SK-N-SH (cell line): ENCODE measurements at regions not wholly inside any gene's neighbourhood (a gene's known extent, or its start where the extent isn't known, plus 50 kb on each side); places are given as distances from the start of the nearest gene placed in this dataset.

ENCODE experiments used
- EP300 ChIP-seq, 2 experiments: IDR thresholded peaks; 2 replicates each; pipeline versions ENCODE4 v1.4.0 to v1.6.1; 2012; ENCODE audit warnings: borderline replicate concordance in 1 of 2, low read depth in 1 of 2, low read length in 1 of 2
- FOXM1 ChIP-seq: IDR thresholded peaks from 2 replicates; pipeline ENCODE4 v1.4.0; 2012; ENCODE audit warnings: low read depth, mild to moderate bottlenecking
- JUND ChIP-seq: IDR thresholded peaks from 2 replicates; pipeline ENCODE4 v1.4.0; 2012
- POLR2AphosphoS5 ChIP-seq: IDR thresholded peaks from 2 replicates; pipeline ENCODE4 v1.6.1; 2012; ENCODE audit warnings: low read depth, low read length
- SMC3 ChIP-seq: IDR thresholded peaks from 2 replicates; pipeline ENCODE4 v1.6.1; 2012; ENCODE audit warnings: low read depth, low read length, improper control_type of control experiment
- TF ChIP-seq, protein P1 (sequence below): fragments of 200-600 bp; sonication (generic); IDR thresholded peaks from 2 replicates; pipeline ENCODE4 v1.6.1; 2017; ENCODE audit warnings: antibody characterized with exemption, mild to moderate bottlenecking, moderate library complexity
- TF ChIP-seq, protein P2 (sequence below): IDR thresholded peaks from 2 replicates; pipeline ENCODE4 v1.6.1; 2012; ENCODE audit warnings: mild to moderate bottlenecking, low read depth, low read length, moderate library complexity
- TF ChIP-seq, protein P3 (sequence below): IDR thresholded peaks from 2 replicates; pipeline ENCODE4 v1.4.0; 2012; ENCODE audit warnings: low read depth
- TF ChIP-seq, protein P4 (sequence below): fragments of 150-350 bp; IDR thresholded peaks from 2 replicates; pipeline ENCODE4 v1.6.1; 2017; ENCODE audit warnings: antibody characterized with exemption, low read length, low read depth, borderline replicate concordance

DNA sequence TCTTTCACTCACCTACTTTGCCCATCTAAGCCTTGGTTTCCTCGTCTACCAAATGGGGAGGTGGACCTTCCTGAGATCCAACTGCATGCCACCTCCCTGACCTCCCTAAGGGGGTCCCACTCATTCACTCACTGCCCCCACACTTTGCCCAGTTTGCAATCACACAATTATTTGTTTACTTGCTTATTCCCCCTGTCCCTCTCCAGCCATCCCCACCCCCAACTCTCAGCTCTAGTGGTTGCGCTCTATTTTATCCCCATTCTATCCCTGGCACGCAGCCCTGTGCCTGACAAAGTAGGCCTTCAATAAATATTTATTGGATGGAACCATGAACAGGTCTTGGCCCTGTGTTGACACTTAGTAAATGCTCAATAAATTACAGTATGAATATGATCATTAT is 130.8 kb upstream of the LARP1 start:
- TF ChIP-seq, protein P1, sequence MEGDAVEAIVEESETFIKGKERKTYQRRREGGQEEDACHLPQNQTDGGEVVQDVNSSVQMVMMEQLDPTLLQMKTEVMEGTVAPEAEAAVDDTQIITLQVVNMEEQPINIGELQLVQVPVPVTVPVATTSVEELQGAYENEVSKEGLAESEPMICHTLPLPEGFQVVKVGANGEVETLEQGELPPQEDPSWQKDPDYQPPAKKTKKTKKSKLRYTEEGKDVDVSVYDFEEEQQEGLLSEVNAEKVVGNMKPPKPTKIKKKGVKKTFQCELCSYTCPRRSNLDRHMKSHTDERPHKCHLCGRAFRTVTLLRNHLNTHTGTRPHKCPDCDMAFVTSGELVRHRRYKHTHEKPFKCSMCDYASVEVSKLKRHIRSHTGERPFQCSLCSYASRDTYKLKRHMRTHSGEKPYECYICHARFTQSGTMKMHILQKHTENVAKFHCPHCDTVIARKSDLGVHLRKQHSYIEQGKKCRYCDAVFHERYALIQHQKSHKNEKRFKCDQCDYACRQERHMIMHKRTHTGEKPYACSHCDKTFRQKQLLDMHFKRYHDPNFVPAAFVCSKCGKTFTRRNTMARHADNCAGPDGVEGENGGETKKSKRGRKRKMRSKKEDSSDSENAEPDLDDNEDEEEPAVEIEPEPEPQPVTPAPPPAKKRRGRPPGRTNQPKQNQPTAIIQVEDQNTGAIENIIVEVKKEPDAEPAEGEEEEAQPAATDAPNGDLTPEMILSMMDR: no peak
- TF ChIP-seq FOXM1 (no peak), JUND (no peak), SMC3 (no peak), POLR2AphosphoS5 (no peak), EP300 (IDR thresholded peaks at IDR 0.05; ENCODE audit: borderline replicate concordance in 1 of 2, low read depth in 1 of 2, low read length in 1 of 2) (no peak)
- TF ChIP-seq, protein P2, sequence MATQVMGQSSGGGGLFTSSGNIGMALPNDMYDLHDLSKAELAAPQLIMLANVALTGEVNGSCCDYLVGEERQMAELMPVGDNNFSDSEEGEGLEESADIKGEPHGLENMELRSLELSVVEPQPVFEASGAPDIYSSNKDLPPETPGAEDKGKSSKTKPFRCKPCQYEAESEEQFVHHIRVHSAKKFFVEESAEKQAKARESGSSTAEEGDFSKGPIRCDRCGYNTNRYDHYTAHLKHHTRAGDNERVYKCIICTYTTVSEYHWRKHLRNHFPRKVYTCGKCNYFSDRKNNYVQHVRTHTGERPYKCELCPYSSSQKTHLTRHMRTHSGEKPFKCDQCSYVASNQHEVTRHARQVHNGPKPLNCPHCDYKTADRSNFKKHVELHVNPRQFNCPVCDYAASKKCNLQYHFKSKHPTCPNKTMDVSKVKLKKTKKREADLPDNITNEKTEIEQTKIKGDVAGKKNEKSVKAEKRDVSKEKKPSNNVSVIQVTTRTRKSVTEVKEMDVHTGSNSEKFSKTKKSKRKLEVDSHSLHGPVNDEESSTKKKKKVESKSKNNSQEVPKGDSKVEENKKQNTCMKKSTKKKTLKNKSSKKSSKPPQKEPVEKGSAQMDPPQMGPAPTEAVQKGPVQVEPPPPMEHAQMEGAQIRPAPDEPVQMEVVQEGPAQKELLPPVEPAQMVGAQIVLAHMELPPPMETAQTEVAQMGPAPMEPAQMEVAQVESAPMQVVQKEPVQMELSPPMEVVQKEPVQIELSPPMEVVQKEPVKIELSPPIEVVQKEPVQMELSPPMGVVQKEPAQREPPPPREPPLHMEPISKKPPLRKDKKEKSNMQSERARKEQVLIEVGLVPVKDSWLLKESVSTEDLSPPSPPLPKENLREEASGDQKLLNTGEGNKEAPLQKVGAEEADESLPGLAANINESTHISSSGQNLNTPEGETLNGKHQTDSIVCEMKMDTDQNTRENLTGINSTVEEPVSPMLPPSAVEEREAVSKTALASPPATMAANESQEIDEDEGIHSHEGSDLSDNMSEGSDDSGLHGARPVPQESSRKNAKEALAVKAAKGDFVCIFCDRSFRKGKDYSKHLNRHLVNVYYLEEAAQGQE: no peak
- TF ChIP-seq, protein P3, sequence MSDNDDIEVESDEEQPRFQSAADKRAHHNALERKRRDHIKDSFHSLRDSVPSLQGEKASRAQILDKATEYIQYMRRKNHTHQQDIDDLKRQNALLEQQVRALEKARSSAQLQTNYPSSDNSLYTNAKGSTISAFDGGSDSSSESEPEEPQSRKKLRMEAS: no peak
- TF ChIP-seq, protein P4, sequence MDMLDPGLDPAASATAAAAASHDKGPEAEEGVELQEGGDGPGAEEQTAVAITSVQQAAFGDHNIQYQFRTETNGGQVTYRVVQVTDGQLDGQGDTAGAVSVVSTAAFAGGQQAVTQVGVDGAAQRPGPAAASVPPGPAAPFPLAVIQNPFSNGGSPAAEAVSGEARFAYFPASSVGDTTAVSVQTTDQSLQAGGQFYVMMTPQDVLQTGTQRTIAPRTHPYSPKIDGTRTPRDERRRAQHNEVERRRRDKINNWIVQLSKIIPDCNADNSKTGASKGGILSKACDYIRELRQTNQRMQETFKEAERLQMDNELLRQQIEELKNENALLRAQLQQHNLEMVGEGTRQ: no peak
